ENCODE measurements at regions not wholly inside any gene's neighbourhood (a gene's known extent, or its start where the extent isn't known, plus 50 kb on each side); places are given as distances from the start of the nearest gene placed in this dataset.

- no peak for TF ChIP-seq CTCF (IDR thresholded peaks at IDR 0.05)
- no peak for TF ChIP-seq POLR2AphosphoS5 (IDR thresholded peaks at IDR 0.05)
- no peak for TF ChIP-seq POLR2A (IDR thresholded peaks at IDR 0.05; ENCODE audit: low read depth)
Measured at GRCh38 chr10:107701943-107702342, 537.4 kb upstream of the SORCS1 start.
